HepG2 (cell line): ENCODE measurements at regions not wholly inside any gene's neighbourhood (a gene's known extent, or its start where the extent isn't known, plus 50 kb on each side); places are given as distances from the start of the nearest gene placed in this dataset.

Experiments
- ATAC-seq: fragments of 200-7000 bp; cut with Tn5 transposase; 3 replicates; pipeline ENCODE4 v1.9.1; 2020; ENCODE audit warnings: mild to moderate bottlenecking, moderate library complexity
- BruUV-seq: library from RNA; stranded (reverse); fragments of 400-500 nt; replicated peaks from 2 replicates; lab custom pipeline; 2021; lab: Mats Ljungman, UMichigan
- CTCF ChIA-PET: fragments of 300-600 bp; formaldehyde crosslinking; extraction: SDS; loops from one replicate; lab custom pipeline; 2021; ENCODE audit warnings: low total read pairs, inconsistent platforms, low intra/inter-chr PET ratio; lab: Yijun Ruan, JAX
- POLR2A ChIA-PET: fragments of 350-600 bp; sonication (Branson Sonifier 250); formaldehyde crosslinking; loops from one replicate; lab custom pipeline; 2020; ENCODE audit warnings: antibody characterized with exemption, inconsistent platforms; lab: Yijun Ruan, JAX
- DNase-seq: peaks from one replicate; pipeline ENCODE4 v3.0.0-alpha.2; 2015; ENCODE audit warnings: low spot score
- FAIRE-seq: peaks from 3 replicates; lab custom pipeline; 2011; peaks lifted over from hg19 to GRCh38; lab: Jason Lieb, UNC
- H2AFZ ChIP-seq: one replicate; pipeline ENCODE4 v1.6.1; 2011; ENCODE audit warnings: low read length, inconsistent platforms
- H3K27ac ChIP-seq: fragments of 300-600 bp; 3 replicates; pipeline ENCODE4 v1.8.0; 2011; ENCODE audit warnings: mixed run types, mild to moderate bottlenecking, mixed read lengths, low read length, inconsistent platforms; ENCODE audit not compliant: insufficient read depth; ENCODE audit errors: extremely low read length
- H3K27me3 ChIP-seq, 2 experiments: fragments of 200-600 bp in 1 of 2; 2 replicates in 1 of 2; 3 replicates in 1 of 2; pipeline versions ENCODE4 v1.6.0 to v1.8.0; 2011; ENCODE audit warnings: low read length in 2 of 2, mild to moderate bottlenecking in 2 of 2, moderate library complexity in 2 of 2, inconsistent platforms in 1 of 2; ENCODE audit not compliant: insufficient read depth in 2 of 2, control insufficient read depth in 1 of 2
- H3K36me3 ChIP-seq, 2 experiments: fragments of 200-600 bp in 1 of 2; replicated peaks in 1 of 2; 2 replicates in 1 of 2; 3 replicates in 1 of 2; pipeline versions ENCODE4 v1.5.1 to v1.8.0; 2011; ENCODE audit warnings: low read length in 2 of 2, inconsistent platforms in 1 of 2; ENCODE audit not compliant: insufficient read depth in 2 of 2, control insufficient read depth in 1 of 2
- H3K4me1 ChIP-seq: 2 replicates; pipeline ENCODE4 v1.5.1; 2012; ENCODE audit warnings: low read length, inconsistent platforms; ENCODE audit not compliant: insufficient read depth
- H3K4me2 ChIP-seq: 2 replicates; pipeline ENCODE4 v1.6.0; 2011; ENCODE audit warnings: low read depth, low read length, inconsistent platforms
- H3K4me3 ChIP-seq, 3 experiments: fragments of 200-600 bp in 1 of 3; sonication (generic), shearing (Covaris generic) in 1 of 3; replicated peaks in 1 of 3; 2 replicates each; pipeline ENCODE4 v1.5.1; 2011 to 2016; ENCODE audit warnings: low read length in 3 of 3, inconsistent platforms in 2 of 3, low read depth in 2 of 3, mild to moderate bottlenecking in 2 of 3, control low read depth in 1 of 3, mixed read lengths in 1 of 3; ENCODE audit not compliant: insufficient read depth in 1 of 3
- H3K79me2 ChIP-seq: one replicate; pipeline ENCODE4 v1.6.1; 2011; ENCODE audit warnings: low read length, inconsistent platforms; ENCODE audit not compliant: insufficient read depth
- H3K9ac ChIP-seq: 2 replicates; pipeline ENCODE4 v1.6.0; 2011; ENCODE audit warnings: mild to moderate bottlenecking, low read depth, low read length, inconsistent platforms; ENCODE audit not compliant: insufficient read depth
- H3K9me3 ChIP-seq: 2 replicates; pipeline ENCODE4 v1.5.1; 2012; ENCODE audit warnings: mild to moderate bottlenecking, low read length
- H4K20me1 ChIP-seq: 2 replicates; pipeline ENCODE4 v1.6.0; 2011; ENCODE audit warnings: inconsistent platforms, mild to moderate bottlenecking, low read length, moderate library complexity; ENCODE audit not compliant: insufficient read depth
- ATF7-NPFF ChIP-seq: sonication (generic); formaldehyde crosslinking; IDR thresholded peaks from 2 replicates; pipeline ENCODE4 v1.8.1; 2023; ENCODE audit warnings: mild to moderate bottlenecking, low read depth, missing genetic modification reagents, moderate library complexity
- MIER3 ChIP-seq: IDR thresholded peaks from 2 replicates; pipeline ENCODE4 v1.6.1; 2016; ENCODE audit warnings: missing compliant biosample characterization, borderline replicate concordance
- MZF1 ChIP-seq: sonication (generic); formaldehyde crosslinking; IDR thresholded peaks from 2 replicates; pipeline ENCODE4 v1.8.1; 2023; ENCODE audit warnings: mild to moderate bottlenecking, missing genetic modification reagents, borderline replicate concordance
- PREB ChIP-seq: sonication (generic); formaldehyde crosslinking; IDR thresholded peaks from 2 replicates; pipeline ENCODE4 v1.4.0; 2020; ENCODE audit warnings: missing genetic modification reagents
- PTBP1 ChIP-seq: fragments of 200-400 bp; formaldehyde crosslinking; IDR thresholded peaks from 2 replicates; pipeline ENCODE4 v1.6.1; 2018; ENCODE audit warnings: low read length, low read depth; ENCODE audit not compliant: poor library complexity, severe bottlenecking
- SIX1 ChIP-seq: sonication (generic); formaldehyde crosslinking; IDR thresholded peaks from 2 replicates; pipeline ENCODE4 v1.4.0; 2020; ENCODE audit warnings: missing genetic modification reagents, borderline replicate concordance
- SP5 ChIP-seq: IDR thresholded peaks from 2 replicates; pipeline ENCODE4 v1.6.1; 2016; ENCODE audit warnings: low read depth, borderline replicate concordance
- YY1 ChIP-seq: IDR thresholded peaks from 2 replicates; pipeline ENCODE4 v1.6.1; 2011; ENCODE audit warnings: low read length, low read depth, moderate library complexity, mild to moderate bottlenecking; ENCODE audit not compliant: insufficient read depth, insufficient replicate concordance
- ZBTB4 ChIP-seq: sonication (generic); formaldehyde crosslinking; IDR thresholded peaks from 2 replicates; pipeline ENCODE4 v1.4.0; 2020; ENCODE audit warnings: missing genetic modification reagents, mild to moderate bottlenecking, borderline replicate concordance
- ZNF24 ChIP-seq: fragments of 450-650 bp; IDR thresholded peaks from 2 replicates; pipeline ENCODE4 v1.6.1; 2017; ENCODE audit warnings: antibody characterized with exemption, mild to moderate bottlenecking
- ZNF260 ChIP-seq: sonication (generic); formaldehyde crosslinking; IDR thresholded peaks from 2 replicates; pipeline ENCODE4 v1.4.0; 2020; ENCODE audit warnings: missing genetic modification reagents, low read depth, mild to moderate bottlenecking, borderline replicate concordance
- ZNF33B ChIP-seq: sonication (generic); formaldehyde crosslinking; IDR thresholded peaks from 2 replicates; pipeline ENCODE4 v1.5.1; 2020; ENCODE audit warnings: mild to moderate bottlenecking, missing genetic modification reagents
- ZNF460 ChIP-seq: sonication (generic); formaldehyde crosslinking; IDR thresholded peaks from 2 replicates; pipeline ENCODE4 v1.5.1; 2020; ENCODE audit warnings: missing genetic modification reagents, mild to moderate bottlenecking, borderline replicate concordance
- ZNF558 ChIP-seq: sonication (generic); formaldehyde crosslinking; IDR thresholded peaks from 2 replicates; pipeline ENCODE4 v1.9.0; 2022; ENCODE audit warnings: mild to moderate bottlenecking, missing genetic modification reagents, borderline replicate concordance
- WGBS: methylation state at CpG from one replicate; pipeline ENCODE4 v1.1.6; 2017; ENCODE audit warnings: low lambda C conversion rate; 5-methylcytosine and 5-hydroxymethylcytosine counted together
- in situ Hi-C: cut with HindIII; loops from 2 replicates; pipeline ENCODE4 v1.10.0; 2017; ENCODE audit warnings: low pct_unique_long_range_greater_than_20kb; ENCODE audit not compliant: extremely low pct_ligation_motif_present
- intact Hi-C: fragments of 100-400 bp; cut with micrococcal nuclease; formaldehyde crosslinking; loops from one replicate; pipeline ENCODE4 v1.10.0; 2022; ENCODE audit not compliant: unreplicated experiment
- TF ChIP-seq, protein P1 (sequence below): sonication (generic); formaldehyde crosslinking; IDR thresholded peaks from 2 replicates; pipeline ENCODE4 v1.4.0; 2020; ENCODE audit warnings: low read depth, missing genetic modification reagents

DNA sequence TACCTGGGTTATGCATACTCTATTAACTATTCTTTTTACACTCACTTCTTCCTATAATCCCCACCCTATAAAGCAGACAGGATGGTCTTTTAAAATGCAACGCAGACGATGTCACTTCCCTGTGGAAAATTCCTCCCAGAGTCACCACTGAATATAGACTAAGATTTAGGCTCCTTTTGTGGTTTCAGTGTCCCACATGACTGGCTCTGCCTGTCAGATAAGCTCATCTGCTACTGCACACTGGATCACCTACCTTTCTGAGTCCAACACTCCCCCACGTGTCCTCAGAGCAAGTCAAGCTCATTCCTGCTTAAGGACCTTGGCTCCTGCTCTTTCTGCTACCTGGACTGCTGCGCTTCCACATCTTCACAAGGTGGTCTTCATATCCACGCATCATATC, 73.0 kb upstream of the SIPA1L2 start (continued):
- TF ChIP-seq ZBTB4 (CRISPR knock-in tag), result no peak
- no peak for TF ChIP-seq ZNF460 (CRISPR knock-in tag)

DNA sequence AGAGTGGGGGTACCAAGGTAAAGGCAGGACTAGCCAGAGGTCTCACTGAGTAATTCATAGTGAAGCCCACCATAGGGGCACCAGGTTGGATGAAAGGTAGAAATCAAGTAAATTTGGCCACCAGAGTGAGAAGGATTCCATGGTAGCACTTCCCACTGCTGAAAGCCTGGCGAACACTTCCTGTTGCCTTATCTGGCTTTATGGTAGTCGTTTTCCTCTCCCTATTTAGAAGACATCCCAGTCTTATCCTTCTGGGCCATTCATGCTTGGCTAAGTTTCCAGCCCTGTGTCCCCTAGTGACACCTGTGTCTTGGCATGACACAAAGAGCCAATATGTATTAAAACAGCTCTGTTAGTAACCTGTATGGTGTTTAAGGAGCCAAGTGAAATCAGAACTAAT, 74.3 kb upstream of the SIPA1L2 start:
- H4K20me1 ChIP-seq, result no peaks in the 10 kb centered on the region
- DNase-seq (no peak), FAIRE-seq (no peak), ATAC-seq (no peak)
- in situ Hi-C loops (no loop called here), intact Hi-C loops (no loop called here)
- H3K27me3 ChIP-seq, result no peaks in the 10 kb centered on the region
- H3K4me2 ChIP-seq, result no peak overlapping the region
- H3K79me2 ChIP-seq, result no peaks in the 10 kb centered on the region
- POLR2A ChIA-PET, result no interaction called here
- H3K9ac ChIP-seq, result no peak overlapping the region
- no peak overlapping the region for H3K27ac ChIP-seq
- H3K4me1 ChIP-seq, result no peaks in the 10 kb centered on the region
- no peak overlapping the region for H2AFZ ChIP-seq
- H3K9me3 ChIP-seq, result no peaks in the 10 kb centered on the region
- CTCF ChIA-PET, result no interaction called here
- whole genome bisulfite sequencing, result 6% methylated on average over 2 of the region's 2 CpGs
- no TSS peak for BruUV-seq
- H3K4me3 ChIP-seq, result no peak overlapping the region
- no peaks in the 10 kb centered on the region for H3K36me3 ChIP-seq
- no peak for TF ChIP-seq SP5 (CRISPR knock-in tag)
- no peak for TF ChIP-seq MIER3 (CRISPR knock-in tag)
- TF ChIP-seq, protein P1, sequence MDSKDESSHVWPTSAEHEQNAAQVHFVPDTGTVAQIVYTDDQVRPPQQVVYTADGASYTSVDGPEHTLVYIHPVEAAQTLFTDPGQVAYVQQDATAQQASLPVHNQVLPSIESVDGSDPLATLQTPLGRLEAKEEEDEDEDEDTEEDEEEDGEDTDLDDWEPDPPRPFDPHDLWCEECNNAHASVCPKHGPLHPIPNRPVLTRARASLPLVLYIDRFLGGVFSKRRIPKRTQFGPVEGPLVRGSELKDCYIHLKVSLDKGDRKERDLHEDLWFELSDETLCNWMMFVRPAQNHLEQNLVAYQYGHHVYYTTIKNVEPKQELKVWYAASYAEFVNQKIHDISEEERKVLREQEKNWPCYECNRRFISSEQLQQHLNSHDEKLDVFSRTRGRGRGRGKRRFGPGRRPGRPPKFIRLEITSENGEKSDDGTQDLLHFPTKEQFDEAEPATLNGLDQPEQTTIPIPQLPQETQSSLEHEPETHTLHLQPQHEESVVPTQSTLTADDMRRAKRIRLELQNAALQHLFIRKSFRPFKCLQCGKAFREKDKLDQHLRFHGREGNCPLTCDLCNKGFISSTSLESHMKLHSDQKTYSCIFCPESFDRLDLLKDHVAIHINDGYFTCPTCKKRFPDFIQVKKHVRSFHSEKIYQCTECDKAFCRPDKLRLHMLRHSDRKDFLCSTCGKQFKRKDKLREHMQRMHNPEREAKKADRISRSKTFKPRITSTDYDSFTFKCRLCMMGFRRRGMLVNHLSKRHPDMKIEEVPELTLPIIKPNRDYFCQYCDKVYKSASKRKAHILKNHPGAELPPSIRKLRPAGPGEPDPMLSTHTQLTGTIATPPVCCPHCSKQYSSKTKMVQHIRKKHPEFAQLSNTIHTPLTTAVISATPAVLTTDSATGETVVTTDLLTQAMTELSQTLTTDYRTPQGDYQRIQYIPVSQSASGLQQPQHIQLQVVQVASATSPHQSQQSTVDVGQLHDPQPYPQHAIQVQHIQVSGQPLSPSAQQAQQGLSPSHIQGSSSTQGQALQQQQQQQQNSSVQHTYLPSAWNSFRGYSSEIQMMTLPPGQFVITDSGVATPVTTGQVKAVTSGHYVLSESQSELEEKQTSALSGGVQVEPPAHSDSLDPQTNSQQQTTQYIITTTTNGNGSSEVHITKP, result no peak
- no peak for TF ChIP-seq SIX1 (CRISPR knock-in tag)
- TF ChIP-seq ZNF24, result no peak
- no peak for TF ChIP-seq ZNF558 (CRISPR knock-in tag)
- no peak for TF ChIP-seq ZNF33B (CRISPR knock-in tag)
- TF ChIP-seq MZF1 (CRISPR knock-in tag), result no peak
- no peak for TF ChIP-seq PREB (CRISPR knock-in tag)
- TF ChIP-seq ATF7-NPFF (CRISPR knock-in tag), result no peak
- TF ChIP-seq PTBP1, result no peak
- no peak for TF ChIP-seq YY1
- TF ChIP-seq ZNF260 (CRISPR knock-in tag), result no peak
